Cardiac fibroblast (primary cell): ENCODE measurements at regions not wholly inside any gene's neighbourhood (a gene's known extent, or its start where the extent isn't known, plus 50 kb on each side); places are given as distances from the start of the nearest gene placed in this dataset.
"Not testable (repeated sequence)": the region's sequence is repeated elsewhere in the genome, so short reads cannot be mapped to it uniquely, and the experiment has no call there.

Source experiments
- DNase-seq, 2 donors: peaks; one replicate each; pipeline versions ENCODE4 v3.0.0 to v3.0.0-alpha.2; 2010; ENCODE audit warnings: low read depth in 2 of 2
- H3K4me3 ChIP-seq, 2 donors: replicated peaks in 1 of 2; 1 replicate in 1 of 2; 2 replicates in 1 of 2; pipeline ENCODE4 v1.5.1; 2011; ENCODE audit warnings: low read depth in 2 of 2, low read length in 2 of 2, mild to moderate bottlenecking in 2 of 2, moderate library complexity in 1 of 2
- TF ChIP-seq, protein P1 (sequence below): IDR thresholded peaks from one replicate; pipeline ENCODE4 v1.5.1; 2011; ENCODE audit warnings: low read depth, mild to moderate bottlenecking, low read length, inconsistent platforms

DNA sequence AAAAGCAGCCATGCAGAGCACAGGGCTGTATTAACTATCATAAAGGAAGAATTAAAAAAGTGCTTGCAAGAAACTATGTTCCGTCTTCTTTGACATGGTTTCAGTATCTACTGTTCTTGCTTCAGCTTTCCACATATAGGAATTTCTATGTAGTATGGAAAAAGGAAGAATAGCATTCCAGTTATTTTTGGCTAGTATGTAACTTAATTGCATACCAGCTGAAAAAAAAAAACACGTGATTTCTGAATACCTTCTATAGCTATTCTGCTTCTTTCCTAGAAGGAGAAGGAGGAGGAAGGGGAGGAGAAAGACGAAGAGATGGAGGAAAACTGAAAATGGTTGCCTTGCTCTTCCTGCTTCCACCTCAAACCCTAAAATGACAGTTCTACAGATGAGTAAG is 619.0 kb downstream of the KCTD12 start:
- TF ChIP-seq, protein P1, sequence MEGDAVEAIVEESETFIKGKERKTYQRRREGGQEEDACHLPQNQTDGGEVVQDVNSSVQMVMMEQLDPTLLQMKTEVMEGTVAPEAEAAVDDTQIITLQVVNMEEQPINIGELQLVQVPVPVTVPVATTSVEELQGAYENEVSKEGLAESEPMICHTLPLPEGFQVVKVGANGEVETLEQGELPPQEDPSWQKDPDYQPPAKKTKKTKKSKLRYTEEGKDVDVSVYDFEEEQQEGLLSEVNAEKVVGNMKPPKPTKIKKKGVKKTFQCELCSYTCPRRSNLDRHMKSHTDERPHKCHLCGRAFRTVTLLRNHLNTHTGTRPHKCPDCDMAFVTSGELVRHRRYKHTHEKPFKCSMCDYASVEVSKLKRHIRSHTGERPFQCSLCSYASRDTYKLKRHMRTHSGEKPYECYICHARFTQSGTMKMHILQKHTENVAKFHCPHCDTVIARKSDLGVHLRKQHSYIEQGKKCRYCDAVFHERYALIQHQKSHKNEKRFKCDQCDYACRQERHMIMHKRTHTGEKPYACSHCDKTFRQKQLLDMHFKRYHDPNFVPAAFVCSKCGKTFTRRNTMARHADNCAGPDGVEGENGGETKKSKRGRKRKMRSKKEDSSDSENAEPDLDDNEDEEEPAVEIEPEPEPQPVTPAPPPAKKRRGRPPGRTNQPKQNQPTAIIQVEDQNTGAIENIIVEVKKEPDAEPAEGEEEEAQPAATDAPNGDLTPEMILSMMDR = no peak
- H3K4me3 ChIP-seq = no peak overlapping the region
- no peak for DNase-seq

DNA sequence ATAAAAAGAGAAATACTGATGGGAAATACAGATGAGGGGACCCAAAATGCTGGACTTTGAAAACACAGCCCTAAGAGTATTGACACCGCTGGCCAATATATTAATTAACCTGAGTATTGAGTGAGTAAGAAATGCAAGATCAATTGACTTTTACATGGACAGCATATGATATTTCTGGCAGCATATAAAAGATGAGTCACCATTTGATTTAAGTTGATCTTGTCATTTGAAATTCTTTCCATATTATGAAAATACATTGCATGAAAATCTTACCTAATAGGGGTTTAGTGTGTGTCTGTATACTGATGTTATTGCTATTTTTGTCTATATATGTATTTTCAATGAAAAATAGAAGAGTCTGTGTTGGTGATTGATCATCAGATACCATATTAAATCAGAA is 619.6 kb downstream of the KCTD12 start:
- no peak for DNase-seq
- H3K4me3 ChIP-seq = no peak overlapping the region
- TF ChIP-seq, protein P1 = no peak

DNA sequence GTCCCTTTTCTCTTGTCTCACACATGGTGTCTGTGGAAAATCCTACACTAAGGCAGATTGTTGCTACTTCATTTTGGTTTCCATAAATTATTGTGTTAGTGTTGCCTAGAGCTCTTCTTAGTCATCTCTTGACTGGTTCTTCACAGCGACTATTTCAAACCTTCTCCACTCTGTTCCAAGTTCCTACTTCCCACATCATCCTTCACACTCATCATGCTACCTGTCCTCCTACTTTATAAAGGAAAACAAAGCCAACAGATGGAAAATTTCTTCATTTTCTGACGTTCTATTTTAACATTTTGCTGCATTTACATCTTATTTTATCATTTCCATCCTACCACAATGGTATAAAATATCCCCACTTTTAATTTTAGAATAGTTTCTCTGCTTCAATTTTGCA is 614.1 kb downstream of the LMO7 start:
- DNase-seq = no peak
- TF ChIP-seq, protein P1 = no peak
- no peak overlapping the region for H3K4me3 ChIP-seq

DNA sequence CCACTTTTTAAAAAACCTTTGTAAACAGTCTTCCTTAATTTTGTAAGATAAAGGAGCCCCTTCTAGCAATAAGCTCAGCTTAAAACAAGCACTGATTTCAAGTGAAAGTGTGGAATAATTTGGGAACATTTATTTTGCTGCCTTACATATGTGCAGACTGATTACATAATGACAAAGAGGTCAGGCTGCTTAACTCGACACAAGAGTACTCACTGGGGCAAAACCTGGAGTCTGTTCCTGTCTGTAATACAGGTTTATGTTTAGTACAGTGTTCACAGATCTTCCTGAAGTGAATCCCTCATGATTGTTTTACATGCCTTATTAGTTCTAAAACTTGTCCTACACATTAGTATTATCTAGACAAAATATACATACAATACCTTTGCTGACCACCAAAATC is 609.8 kb downstream of the LMO7 start:
- no peak overlapping the region for H3K4me3 ChIP-seq
- DNase-seq = no peak
- TF ChIP-seq, protein P1 = no peak

DNA sequence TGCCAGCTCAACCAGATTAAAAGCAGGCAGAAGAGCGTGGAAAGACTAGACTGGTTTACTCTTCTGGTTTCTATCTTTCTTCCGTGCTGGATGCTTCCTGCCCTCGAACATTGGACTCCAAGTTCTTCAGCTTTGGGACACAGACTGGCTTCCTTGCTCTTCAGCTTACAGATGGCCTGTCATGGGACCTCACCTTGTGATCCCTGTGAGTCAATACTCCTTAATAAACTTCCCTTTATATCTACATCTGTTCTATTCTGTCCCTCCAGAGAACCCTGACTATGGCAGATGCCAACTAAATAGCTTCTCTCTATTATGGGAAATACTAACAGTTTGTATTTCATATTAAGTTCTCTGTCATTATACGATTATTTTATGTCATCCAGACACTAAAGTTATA is 609.1 kb downstream of the LMO7 start:
- TF ChIP-seq, protein P1 = no peak
- no peak overlapping the region for H3K4me3 ChIP-seq
- no peak for DNase-seq

DNA sequence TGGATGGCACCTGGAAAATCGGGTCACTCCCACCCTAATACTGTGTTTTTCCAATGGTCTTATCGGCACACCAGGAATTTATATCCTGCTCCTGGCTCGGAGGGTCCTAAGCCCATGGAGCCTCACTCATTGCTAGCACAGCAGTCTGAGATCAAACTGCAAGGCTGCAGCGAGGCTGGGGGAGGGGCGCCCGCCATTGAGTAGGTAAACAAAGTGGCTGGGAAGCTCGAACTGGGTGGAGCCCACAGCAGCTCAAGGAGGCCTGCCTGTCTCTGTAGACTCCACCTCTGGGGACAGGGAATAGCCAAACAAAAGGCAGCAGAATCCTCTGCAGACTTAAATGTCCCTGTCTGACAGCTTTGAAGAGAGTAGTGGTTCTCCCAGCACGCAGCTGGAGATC is 607.0 kb downstream of the LMO7 start:
- not testable (repeated sequence) for DNase-seq, H3K4me3 ChIP-seq

DNA sequence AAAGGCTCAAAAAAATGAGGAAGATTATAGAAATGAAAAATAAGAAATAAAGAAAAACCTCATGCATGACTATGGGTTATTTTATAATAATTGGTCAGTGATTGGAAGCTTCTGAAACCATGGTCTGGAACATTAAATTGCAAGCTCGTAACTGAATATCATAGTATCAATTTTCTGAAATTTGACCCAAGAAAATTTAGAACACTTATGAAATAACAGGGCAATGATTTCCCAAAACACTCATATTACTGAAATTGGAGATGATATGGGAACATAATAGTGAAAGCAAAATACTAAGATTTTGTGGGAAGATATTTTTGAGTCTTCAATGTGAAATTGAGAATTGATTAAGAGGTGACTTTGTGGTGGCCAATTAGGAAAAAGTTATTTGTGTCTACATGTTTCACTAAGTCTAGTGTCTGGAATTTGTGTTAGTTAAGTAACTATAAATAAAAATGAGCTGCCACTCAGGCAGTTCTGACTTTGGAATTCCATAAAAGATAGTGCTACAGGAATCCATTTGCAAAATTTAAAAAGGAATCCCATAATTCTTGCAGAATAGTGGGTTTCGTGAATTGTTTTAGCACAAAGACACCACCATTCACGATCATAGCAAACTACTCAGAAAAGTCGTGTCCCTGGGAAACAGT is 603.0 kb downstream of the LMO7 start:
- DNase-seq = no peak
- no peak overlapping the region for H3K4me3 ChIP-seq
- TF ChIP-seq, protein P1 = no peak
